UCSD-AML1 (cell line): ENCODE measurements at regions not wholly inside any gene's neighbourhood (a gene's known extent, or its start where the extent isn't known, plus 50 kb on each side); places are given as distances from the start of the nearest gene placed in this dataset.

ENCODE experiments used
- DNase-seq: peaks from one replicate; lab custom pipeline; 2025; ENCODE audit not compliant: unreplicated experiment; lab: John Stamatoyannopoulos, UW

- no peak for DNase-seq
Observed at GRCh38 chr14:103206836-103207387, 83.7 kb downstream of the TNFAIP2 start.

GRCh38 chr14:103207388-103208072, 84.3 kb downstream of the TNFAIP2 start:
- no peak for DNase-seq

- DNase-seq = no peak
Observed at GRCh38 chr14:103209054-103209453, 85.8 kb downstream of the TNFAIP2 start.

GRCh38 chr14:103209506-103209905, 86.2 kb downstream of the TNFAIP2 start:
- DNase-seq = no peak

- DNase-seq = no peak
Observed at GRCh38 chr14:103213331-103213730, 90.1 kb downstream of the TNFAIP2 start.

GRCh38 chr14:103214461-103214958, 91.2 kb downstream of the TNFAIP2 start:
- no peak for DNase-seq

GRCh38 chr14:103216399-103216798, 93.1 kb downstream of the TNFAIP2 start:
- DNase-seq = no peak

- DNase-seq = no peak
Observed at GRCh38 chr14:103216857-103217256, 93.6 kb downstream of the TNFAIP2 start.

- no peak for DNase-seq
Observed at GRCh38 chr14:103217538-103217937, 94.3 kb downstream of the TNFAIP2 start.

GRCh38 chr14:103220134-103220981, 97.1 kb downstream of the TNFAIP2 start:
- DNase-seq = no peak

- DNase-seq = no peak
Observed at GRCh38 chr14:103220982-103221641, 97.9 kb downstream of the TNFAIP2 start.

GRCh38 chr14:103221781-103222358, 98.6 kb downstream of the TNFAIP2 start:
- DNase-seq = no peak

- DNase-seq = no peak
Observed at GRCh38 chr14:103223818-103224352, 100.6 kb downstream of the TNFAIP2 start.

GRCh38 chr14:103225062-103225461, 101.8 kb downstream of the TNFAIP2 start:
- DNase-seq = no peak

GRCh38 chr14:103225476-103225875, 102.2 kb downstream of the TNFAIP2 start:
- DNase-seq = no peak

- no peak for DNase-seq
Observed at GRCh38 chr14:103227094-103227768, 104.0 kb downstream of the TNFAIP2 start.

- DNase-seq = no peak
Observed at GRCh38 chr14:103228076-103228806, 105.0 kb downstream of the TNFAIP2 start.

- DNase-seq = no peak
Observed at GRCh38 chr14:103228866-103229265, 105.2 kb upstream of the EIF5 start.

GRCh38 chr14:103230021-103230420, 104.0 kb upstream of the EIF5 start:
- no peak for DNase-seq
